NT2/D1 (cell line): ENCODE measurements at regions not wholly inside any gene's neighbourhood (a gene's known extent, or its start where the extent isn't known, plus 50 kb on each side); places are given as distances from the start of the nearest gene placed in this dataset.

Source experiments
- YY1 ChIP-seq: IDR thresholded peaks from 2 replicates; pipeline ENCODE4 v1.6.1; 2011; ENCODE audit not compliant: insufficient read length, insufficient read depth
- ZNF274 ChIP-seq: IDR thresholded peaks from 2 replicates; pipeline ENCODE4 v1.6.1; 2011; ENCODE audit warnings: mild to moderate bottlenecking, low read depth, low read length

DNA sequence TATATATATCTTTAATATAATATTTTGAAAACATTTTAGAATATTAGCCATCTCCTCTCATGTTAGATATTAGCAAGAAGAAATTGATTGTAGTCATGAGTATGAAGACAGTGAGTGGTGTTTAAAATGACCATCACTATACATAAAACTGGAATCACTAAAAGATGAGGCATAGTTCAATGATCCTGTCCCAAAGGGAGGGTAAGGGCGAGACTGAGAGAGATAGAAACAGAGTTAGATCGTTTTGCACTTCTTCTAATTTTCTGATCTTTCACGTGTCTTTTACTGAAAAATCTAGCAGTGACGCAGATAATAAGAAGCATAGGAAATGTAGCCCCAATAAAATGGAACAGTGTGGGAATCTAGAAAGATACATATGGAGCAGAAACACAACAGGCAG, 627.4 kb downstream of the SLC16A7 start:
- TF ChIP-seq ZNF274 (no peak), YY1 (no peak)
